ENCODE measurements at regions not wholly inside any gene's neighbourhood (a gene's known extent, or its start where the extent isn't known, plus 50 kb on each side); places are given as distances from the start of the nearest gene placed in this dataset.

DNA sequence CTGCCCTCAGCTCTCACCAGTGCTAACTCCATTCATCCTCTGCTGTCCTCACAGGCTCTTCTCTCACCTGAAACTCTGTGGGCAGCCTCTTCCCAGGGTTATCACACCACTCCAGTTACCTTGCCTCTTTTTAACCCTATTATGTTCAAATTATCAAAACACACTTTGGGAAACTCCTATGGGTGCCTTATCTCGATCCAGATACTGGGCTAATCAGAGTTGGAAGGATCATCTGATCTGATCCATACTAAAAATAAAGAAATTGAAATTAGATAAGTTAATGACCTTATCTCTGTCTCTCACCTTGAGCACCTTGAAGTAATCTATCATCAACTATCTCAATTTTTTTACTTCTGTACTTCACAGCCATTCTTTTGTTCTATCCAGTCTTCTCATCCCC, 300.5 kb upstream of the ISL1 start:
- Histone ChIP-seq H3K27me3 (no peaks in the 10 kb centered on the region), H3K9me3 (no peaks in the 10 kb centered on the region), H3K36me3 (no peaks in the 10 kb centered on the region), H3K27ac (no peak overlapping the region), H3K4me3 (no peak overlapping the region), H3K4me1 (no peaks in the 10 kb centered on the region)
- WGBS, 2 donors = 29 to 35% methylated on average over 1 of the region's 1 CpG
- DNase-seq (no peak), ATAC-seq (ENCODE audit: low FRiP score in 2 of 2) (no peak)
- TF ChIP-seq POLR2A (IDR thresholded peaks at IDR 0.05) = no peak
- TF ChIP-seq POLR2AphosphoS5 (IDR thresholded peaks at IDR 0.05) = no peak

GRCh38 chr5:51091816-51092215, 291.4 kb upstream of the ISL1 start:
- Histone ChIP-seq H3K4me1 (no peaks in the 10 kb centered on the region), H3K36me3 (no peaks in the 10 kb centered on the region), H3K27me3 (no peaks in the 10 kb centered on the region), H3K27ac (no peak overlapping the region), H3K9me3 (no peaks in the 10 kb centered on the region), H3K4me3 (no peak overlapping the region)
- WGBS, 2 donors = 86 to 94% methylated on average over 2 of the region's 2 CpGs
- no peak for TF ChIP-seq POLR2AphosphoS5 (IDR thresholded peaks at IDR 0.05)
- no peak for DNase-seq
- ATAC-seq (ENCODE audit: low FRiP score in 2 of 2) = no peak

DNA sequence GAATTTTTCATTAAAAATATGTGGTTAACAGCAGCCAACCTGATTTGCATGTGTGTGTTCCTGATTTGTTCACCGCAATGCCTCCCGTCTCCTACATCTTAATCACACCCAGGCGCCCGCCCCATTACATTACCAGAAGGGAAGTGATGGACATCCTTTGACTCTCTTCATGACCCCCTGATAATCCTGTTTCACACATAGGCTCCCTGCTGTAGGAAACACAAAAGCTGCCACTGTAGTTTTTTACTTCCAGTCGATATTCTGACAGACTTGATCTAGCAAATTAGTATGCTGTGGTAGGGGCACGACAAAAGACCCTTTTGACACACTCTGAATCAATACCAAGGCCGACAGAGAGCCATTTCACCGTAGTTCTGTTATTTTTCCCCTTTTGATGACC, 287.8 kb upstream of the ISL1 start:
- Histone ChIP-seq H3K27ac (no peak overlapping the region), H3K27me3 (no peaks in the 10 kb centered on the region), H3K9me3 (no peaks in the 10 kb centered on the region), H3K36me3 (no peaks in the 10 kb centered on the region), H3K4me3 (no peak overlapping the region), H3K4me1 (no peaks in the 10 kb centered on the region)
- DNase-seq (no peak), ATAC-seq (ENCODE audit: low FRiP score in 2 of 2) (no peak)
- TF ChIP-seq, protein P1, sequence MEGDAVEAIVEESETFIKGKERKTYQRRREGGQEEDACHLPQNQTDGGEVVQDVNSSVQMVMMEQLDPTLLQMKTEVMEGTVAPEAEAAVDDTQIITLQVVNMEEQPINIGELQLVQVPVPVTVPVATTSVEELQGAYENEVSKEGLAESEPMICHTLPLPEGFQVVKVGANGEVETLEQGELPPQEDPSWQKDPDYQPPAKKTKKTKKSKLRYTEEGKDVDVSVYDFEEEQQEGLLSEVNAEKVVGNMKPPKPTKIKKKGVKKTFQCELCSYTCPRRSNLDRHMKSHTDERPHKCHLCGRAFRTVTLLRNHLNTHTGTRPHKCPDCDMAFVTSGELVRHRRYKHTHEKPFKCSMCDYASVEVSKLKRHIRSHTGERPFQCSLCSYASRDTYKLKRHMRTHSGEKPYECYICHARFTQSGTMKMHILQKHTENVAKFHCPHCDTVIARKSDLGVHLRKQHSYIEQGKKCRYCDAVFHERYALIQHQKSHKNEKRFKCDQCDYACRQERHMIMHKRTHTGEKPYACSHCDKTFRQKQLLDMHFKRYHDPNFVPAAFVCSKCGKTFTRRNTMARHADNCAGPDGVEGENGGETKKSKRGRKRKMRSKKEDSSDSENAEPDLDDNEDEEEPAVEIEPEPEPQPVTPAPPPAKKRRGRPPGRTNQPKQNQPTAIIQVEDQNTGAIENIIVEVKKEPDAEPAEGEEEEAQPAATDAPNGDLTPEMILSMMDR (IDR thresholded peaks at IDR 0.05) = no peak
- TF ChIP-seq EP300 (IDR thresholded peaks at IDR 0.05) (no peak), POLR2AphosphoS5 (IDR thresholded peaks at IDR 0.05) (no peak), POLR2A (IDR thresholded peaks at IDR 0.05) (no peak)
- WGBS, 2 donors = 32 to 36% methylated on average over 8 of the region's 8 CpGs

DNA sequence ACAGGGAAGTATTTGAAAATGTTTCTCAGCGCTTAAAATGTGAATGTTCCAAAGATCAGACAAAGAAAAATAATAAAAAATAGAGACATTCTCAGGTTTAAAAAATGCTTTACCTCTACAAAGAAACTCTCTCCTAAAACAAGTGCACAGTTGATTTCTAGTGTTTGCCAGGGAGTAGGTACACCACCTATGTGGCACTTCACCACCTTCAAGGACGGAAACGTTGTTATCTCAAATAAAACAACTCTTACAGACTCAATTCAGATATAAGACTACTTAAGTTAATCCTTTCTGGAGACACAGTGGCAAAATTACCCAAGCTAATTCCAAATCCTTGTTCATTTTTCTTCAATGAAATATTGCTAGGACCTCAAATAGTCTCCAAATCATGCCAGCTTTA, 286.4 kb upstream of the ISL1 start:
- ATAC-seq (ENCODE audit: low FRiP score in 2 of 2) = no peak
- Histone ChIP-seq H3K4me1 (no peaks in the 10 kb centered on the region), H3K27me3 (no peaks in the 10 kb centered on the region), H3K9me3 (no peaks in the 10 kb centered on the region), H3K27ac (no peak overlapping the region), H3K36me3 (no peaks in the 10 kb centered on the region), H3K4me3 (no peak overlapping the region)
- DNase-seq = no peak
- 49 to 56% methylated on average over 3 of the region's 3 CpGs for WGBS, 2 donors
- TF ChIP-seq POLR2A (IDR thresholded peaks at IDR 0.05) (no peak), EP300 (IDR thresholded peaks at IDR 0.05) (no peak), POLR2AphosphoS5 (IDR thresholded peaks at IDR 0.05) (no peak)
- TF ChIP-seq, protein P1 (IDR thresholded peaks at IDR 0.05) = no peak

DNA sequence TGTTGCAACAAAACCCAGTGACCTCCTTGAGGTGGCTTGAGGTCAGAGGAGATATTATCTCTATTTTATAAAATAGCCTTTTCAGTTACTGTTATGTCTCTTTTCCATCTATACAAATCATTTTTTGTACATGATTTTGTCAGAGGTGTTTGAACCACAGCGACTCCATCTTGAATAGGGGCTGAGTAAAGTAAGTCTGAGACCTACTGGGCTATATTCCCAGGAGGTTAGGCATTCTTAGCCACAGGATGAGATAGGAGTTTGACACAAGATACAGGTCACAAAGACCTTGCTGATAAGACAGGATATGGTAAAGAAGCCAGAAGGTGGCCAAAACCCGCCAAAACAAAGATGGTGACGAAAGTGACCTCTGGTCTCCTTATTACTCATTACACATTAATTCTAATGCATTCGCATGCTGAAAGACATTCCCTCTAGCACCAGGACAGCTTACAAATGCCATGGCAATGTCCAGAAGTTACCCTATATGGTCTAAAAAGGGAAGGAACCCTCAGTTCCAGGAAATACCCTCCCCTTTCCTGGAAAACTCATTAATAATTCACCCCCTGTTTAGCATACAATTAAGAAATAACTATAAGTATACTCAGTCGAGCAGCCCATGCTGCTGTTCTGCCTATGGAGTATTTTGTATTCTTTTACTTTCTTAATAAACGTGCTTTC, 283.9 kb upstream of the ISL1 start:
- WGBS, 2 donors = 68 to 77% methylated on average over 6 of the region's 6 CpGs
- ATAC-seq (ENCODE audit: low FRiP score in 2 of 2) = no peak
- H3K9me3 ChIP-seq = no peaks in the 10 kb centered on the region
- H3K4me3 ChIP-seq = no peak overlapping the region
- H3K27ac ChIP-seq = no peak overlapping the region
- H3K27me3 ChIP-seq = no peaks in the 10 kb centered on the region
- TF ChIP-seq, protein P1 (IDR thresholded peaks at IDR 0.05) = no peak
- TF ChIP-seq EP300 (IDR thresholded peaks at IDR 0.05) (no peak), POLR2AphosphoS5 (IDR thresholded peaks at IDR 0.05) (no peak), POLR2A (IDR thresholded peaks at IDR 0.05) (no peak)
- no peaks in the 10 kb centered on the region for H3K4me1 ChIP-seq
- no peak for DNase-seq
- H3K36me3 ChIP-seq = no peaks in the 10 kb centered on the region

DNA sequence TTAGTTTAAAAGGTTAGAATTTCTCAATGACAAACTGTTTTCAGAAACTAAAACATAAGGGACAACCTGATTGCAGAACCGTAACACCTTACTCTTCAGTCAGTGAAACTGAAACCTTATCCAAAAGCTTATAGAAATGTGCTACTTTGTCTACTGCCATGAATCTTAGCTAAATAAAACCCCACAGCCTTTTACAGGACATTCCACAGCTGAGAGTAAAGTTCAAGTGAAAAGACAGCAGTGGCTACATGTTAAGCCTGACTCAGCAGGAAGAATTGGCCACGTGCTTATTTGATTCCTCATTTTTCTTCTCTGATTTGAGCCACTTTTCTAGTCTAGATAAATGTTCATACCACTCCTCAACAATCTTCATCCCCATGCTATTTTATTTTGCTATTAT, 278.7 kb upstream of the ISL1 start:
- TF ChIP-seq EP300 (IDR thresholded peaks at IDR 0.05) (no peak), POLR2A (IDR thresholded peaks at IDR 0.05) (no peak), POLR2AphosphoS5 (IDR thresholded peaks at IDR 0.05) (no peak)
- TF ChIP-seq, protein P1 (IDR thresholded peaks at IDR 0.05) = no peak
- 60 to 69% methylated on average over 2 of the region's 2 CpGs for WGBS, 2 donors
- H3K4me1 ChIP-seq = no peaks in the 10 kb centered on the region

More for the DNA sequence above, 278.7 kb upstream of the ISL1 start:
- H3K36me3 ChIP-seq = no peaks in the 10 kb centered on the region
- DNase-seq (no peak), ATAC-seq (ENCODE audit: low FRiP score in 2 of 2) (no peak)
- H3K27ac ChIP-seq = no peak overlapping the region
- H3K9me3 ChIP-seq = no peaks in the 10 kb centered on the region
- no peak overlapping the region for H3K4me3 ChIP-seq
- no peaks in the 10 kb centered on the region for H3K27me3 ChIP-seq

All from upper lobe of left lung (tissue), 6 donors.